Body of pancreas (tissue), 4 donors: ENCODE measurements at regions not wholly inside any gene's neighbourhood (a gene's known extent, or its start where the extent isn't known, plus 50 kb on each side); places are given as distances from the start of the nearest gene placed in this dataset.

Experiments used
- ATAC-seq: fragments of 150-250 bp; one replicate; pipeline ENCODE4 v1.9.1; 2016
- DNase-seq, 4 donors: peaks; one replicate each; pipeline ENCODE4 v3.0.0-alpha.2; 2019
- H3K27ac ChIP-seq, 4 donors: fragments of 200-600 bp; sonication (generic); 1 replicate in 3 of 4; 2 replicates in 1 of 4; pipeline versions ENCODE4 v1.5.1 to v1.6.1; 2016 to 2019; ENCODE audit warnings: mild to moderate bottlenecking in 1 of 4, mixed read lengths in 1 of 4, moderate library complexity in 1 of 4
- H3K27me3 ChIP-seq, 2 donors: fragments of 200-600 bp; sonication (generic); one replicate each; pipeline ENCODE4 v1.6.0; 2016; ENCODE audit warnings: mild to moderate bottlenecking in 1 of 2
- H3K36me3 ChIP-seq, 2 donors: fragments of 200-600 bp; sonication (generic); replicated peaks in 1 of 2; 2 replicates each; pipeline ENCODE4 v1.5.1; 2016; ENCODE audit warnings: low read depth in 2 of 2; ENCODE audit not compliant: insufficient read depth in 1 of 2
- H3K4me1 ChIP-seq: fragments of 200-600 bp; sonication (generic); one replicate; pipeline ENCODE4 v1.6.0; 2016
- H3K4me3 ChIP-seq, 2 donors: fragments of 200-600 bp; sonication (generic); 1 replicate in 1 of 2; 2 replicates in 1 of 2; pipeline ENCODE4 v1.5.1; 2016 to 2019
- H3K9me3 ChIP-seq, 3 donors: fragments of 200-600 bp; sonication (generic); 1 replicate in 2 of 3; 2 replicates in 1 of 3; pipeline ENCODE4 v1.5.1; 2016
- CTCF ChIP-seq, 7 experiments: fragments of 450-650 bp in 4 of 7; fragments of 200-600 bp in 3 of 7; sonication (generic) in 3 of 7; IDR thresholded peaks; one replicate each; pipeline ENCODE4 v1.5.1; 2016 to 2019; ENCODE audit warnings: antibody characterized with exemption in 7 of 7
- POLR2A ChIP-seq, 3 donors: fragments of 450-650 bp; IDR thresholded peaks; one replicate each; pipeline ENCODE4 v1.6.1; 2016; ENCODE audit warnings: antibody characterized with exemption in 3 of 3, mild to moderate bottlenecking in 2 of 3
- WGBS, 2 donors: methylation state at CpG; one replicate each; pipeline ENCODE4 v1.1.5; 2017; 5-methylcytosine and 5-hydroxymethylcytosine counted together
- intact Hi-C: fragments of 100-400 bp; cut with DNase I; formaldehyde crosslinking; loops from one replicate; pipeline ENCODE4 v1.15.1; 2023

GRCh38 chrX:25537699-25538098 lies 521.9 kb upstream of the ARX start:
- Histone ChIP-seq H3K4me3 (no peak overlapping the region), H3K27me3 (no peaks in the 10 kb centered on the region), H3K9me3 (no peaks in the 10 kb centered on the region), H3K4me1 (no peaks in the 10 kb centered on the region), H3K36me3 (no peaks in the 10 kb centered on the region), H3K27ac (no peak overlapping the region)
- no peak for TF ChIP-seq POLR2A (IDR thresholded peaks at IDR 0.05)
- no peak for TF ChIP-seq CTCF (IDR thresholded peaks at IDR 0.05)
- WGBS, 2 donors = 73 to 76% methylated on average over 7 of the region's 7 CpGs
- DNase-seq (no peak), ATAC-seq (no peak)
- intact Hi-C loops = no loop called here

GRCh38 chrX:25544641-25545040 lies 528.9 kb upstream of the ARX start:
- 39 to 50% methylated on average over 3 of the region's 3 CpGs for WGBS, 2 donors

DNA sequence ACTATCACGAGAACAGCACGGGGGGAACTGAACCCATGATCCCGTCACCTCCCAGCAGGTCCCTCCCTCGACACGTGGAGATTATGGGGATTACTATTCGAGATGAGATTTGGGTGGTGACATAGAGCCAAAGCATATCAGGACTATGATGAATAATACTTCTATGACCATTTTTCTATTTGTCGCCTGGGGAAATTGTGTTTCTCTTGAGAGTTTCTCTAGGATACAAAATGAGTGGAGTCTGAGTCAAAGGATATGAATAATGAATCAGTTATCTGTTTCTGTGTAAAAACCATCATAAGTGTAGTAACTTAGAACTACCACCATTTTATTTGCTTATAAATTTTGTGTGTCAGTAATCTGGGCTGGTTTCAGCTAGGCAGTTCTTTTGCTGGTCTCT lies 533.0 kb upstream of the ARX start:
- intact Hi-C loops = no loop called here
- WGBS, 2 donors = 67 to 77% methylated on average over 6 to 7 of the region's 7 CpGs
- DNase-seq = no peak
- H3K27ac ChIP-seq = no peak overlapping the region
- no peaks in the 10 kb centered on the region for H3K4me1 ChIP-seq
- no peak for TF ChIP-seq CTCF (IDR thresholded peaks at IDR 0.05)
- TF ChIP-seq POLR2A (IDR thresholded peaks at IDR 0.05) = no peak
- no peaks in the 10 kb centered on the region for H3K27me3 ChIP-seq
- H3K36me3 ChIP-seq = no peaks in the 10 kb centered on the region
- ATAC-seq = no peak
- H3K4me3 ChIP-seq = no peak overlapping the region
- H3K9me3 ChIP-seq = no peaks in the 10 kb centered on the region

More at GRCh38 chrX:25544641-25545040, 528.9 kb upstream of the ARX start:
- no peak overlapping the region for H3K27ac ChIP-seq
- no peaks in the 10 kb centered on the region for H3K9me3 ChIP-seq
- DNase-seq (no peak), ATAC-seq (no peak)
- intact Hi-C loops = no loop called here
- no peaks in the 10 kb centered on the region for H3K27me3 ChIP-seq
- H3K4me1 ChIP-seq = no peaks in the 10 kb centered on the region
- no peak overlapping the region for H3K4me3 ChIP-seq
- H3K36me3 ChIP-seq = no peaks in the 10 kb centered on the region
- TF ChIP-seq CTCF (IDR thresholded peaks at IDR 0.05) (no peak), POLR2A (IDR thresholded peaks at IDR 0.05) (no peak)

DNA sequence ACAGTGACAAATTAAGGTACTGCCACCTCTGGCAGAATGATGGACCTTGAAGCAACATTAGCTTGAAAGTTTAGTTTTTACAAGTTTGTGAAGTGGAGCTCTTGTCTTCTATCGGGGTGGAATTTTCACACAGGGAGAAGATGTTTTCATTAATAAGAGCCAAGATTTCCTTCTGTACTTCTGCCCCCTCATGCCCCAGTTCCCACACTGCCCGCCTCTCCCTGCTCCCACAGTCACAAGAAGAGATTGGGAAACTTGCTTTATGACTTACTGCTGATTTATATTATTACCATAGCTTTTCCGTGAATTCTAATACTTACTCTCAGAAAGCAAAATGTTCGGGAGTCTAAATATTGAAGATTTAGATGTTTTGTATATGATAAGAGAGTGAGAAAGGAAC lies 539.8 kb upstream of the ARX start:
- ATAC-seq (no peak), DNase-seq (no peak)
- 62 to 69% methylated on average over 4 of the region's 4 CpGs for WGBS, 2 donors
- Histone ChIP-seq H3K9me3 (no peaks in the 10 kb centered on the region), H3K4me1 (no peaks in the 10 kb centered on the region), H3K4me3 (no peak overlapping the region), H3K27me3 (no peaks in the 10 kb centered on the region), H3K27ac (no peak overlapping the region), H3K36me3 (no peaks in the 10 kb centered on the region)
- intact Hi-C loops = no loop called here
- TF ChIP-seq POLR2A (IDR thresholded peaks at IDR 0.05) (no peak), CTCF (IDR thresholded peaks at IDR 0.05) (no peak)

DNA sequence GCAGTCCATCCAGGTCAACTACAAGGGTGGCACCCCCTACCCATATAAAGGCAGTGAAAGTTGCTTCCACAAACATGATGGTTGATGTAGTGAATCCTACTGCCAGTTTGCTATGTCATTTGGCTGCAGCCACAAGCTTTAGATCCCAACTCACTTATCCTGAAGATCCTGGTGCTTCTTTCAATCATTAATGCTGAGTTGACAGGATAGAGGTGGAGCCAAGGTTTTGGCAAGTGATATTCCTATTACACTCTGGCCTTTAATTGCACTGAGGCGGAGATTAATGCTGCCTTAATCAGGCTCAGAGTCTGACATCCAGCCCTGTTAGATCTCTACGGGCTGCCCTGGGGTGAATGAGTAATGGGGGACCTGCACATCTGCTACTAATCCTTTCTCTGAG lies 542.4 kb upstream of the ARX start:
- Histone ChIP-seq H3K9me3 (no peaks in the 10 kb centered on the region), H3K4me3 (no peak overlapping the region), H3K36me3 (no peaks in the 10 kb centered on the region), H3K27me3 (no peaks in the 10 kb centered on the region), H3K27ac (no peak overlapping the region), H3K4me1 (no peaks in the 10 kb centered on the region)
- intact Hi-C loops = no loop called here
- ATAC-seq (no peak), DNase-seq (no peak)
- WGBS, 2 donors = 67 to 72% methylated on average over 1 to 2 of the region's 2 CpGs
- no peak for TF ChIP-seq CTCF (IDR thresholded peaks at IDR 0.05)
- TF ChIP-seq POLR2A (IDR thresholded peaks at IDR 0.05) = no peak
